NOMO-1 treated with dmso at 0.1 percent for 144 hours (cell line): ENCODE measurements at regions not wholly inside any gene's neighbourhood (a gene's known extent, or its start where the extent isn't known, plus 50 kb on each side); places are given as distances from the start of the nearest gene placed in this dataset.

ENCODE experiments used
- DNase-seq: peaks from one replicate; lab custom pipeline; 2025; ENCODE audit not compliant: unreplicated experiment; lab: John Stamatoyannopoulos, UW

DNA sequence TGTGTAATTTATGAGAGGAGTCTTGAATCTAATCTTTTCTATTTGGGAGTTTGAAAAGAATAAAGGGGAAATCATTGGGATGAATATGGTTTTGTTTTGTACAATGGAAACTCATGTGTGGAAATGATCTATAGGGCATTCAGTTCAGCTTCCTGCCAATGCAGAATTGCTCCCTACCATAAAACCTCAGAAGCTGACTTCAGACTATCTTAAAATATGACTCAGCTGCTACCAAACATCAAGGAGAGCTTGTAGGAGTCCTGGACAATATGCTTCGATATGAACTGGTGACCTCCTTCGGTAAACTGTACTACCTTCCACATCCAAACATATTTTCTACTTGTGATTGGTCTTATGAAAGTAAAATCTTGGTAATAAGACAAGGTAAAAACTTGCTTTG, 160.6 kb downstream of the CAPZA3 start:
- no peak for DNase-seq

GRCh38 chr12:18899162-18899561, 161.2 kb downstream of the CAPZA3 start:
- DNase-seq = no peak

GRCh38 chr12:18899678-18900317, 161.9 kb downstream of the CAPZA3 start:
- no peak for DNase-seq

- no peak for DNase-seq
These were observed 167.2 kb downstream of the CAPZA3 start for GRCh38 chr12:18905134-18905533.

DNA sequence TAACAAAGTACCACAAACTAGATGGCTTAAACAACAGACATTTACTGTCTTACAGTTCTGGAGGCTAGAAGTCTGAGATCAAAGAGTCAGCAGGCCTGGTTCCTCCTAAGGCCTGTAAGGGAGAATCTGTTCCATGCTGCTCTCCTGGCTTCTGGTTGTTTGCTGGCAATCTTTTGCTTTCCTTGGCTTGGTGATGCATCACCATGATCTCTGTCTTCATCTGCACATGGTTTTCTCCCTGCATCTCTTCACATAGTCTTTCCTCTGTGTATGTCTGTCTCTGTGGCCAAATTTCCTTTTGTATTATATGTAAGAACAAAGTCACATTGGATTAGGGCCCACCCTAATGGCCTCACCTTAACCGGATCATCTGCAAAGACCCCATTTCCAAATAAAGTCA, 168.5 kb downstream of the CAPZA3 start:
- DNase-seq = no peak

DNA sequence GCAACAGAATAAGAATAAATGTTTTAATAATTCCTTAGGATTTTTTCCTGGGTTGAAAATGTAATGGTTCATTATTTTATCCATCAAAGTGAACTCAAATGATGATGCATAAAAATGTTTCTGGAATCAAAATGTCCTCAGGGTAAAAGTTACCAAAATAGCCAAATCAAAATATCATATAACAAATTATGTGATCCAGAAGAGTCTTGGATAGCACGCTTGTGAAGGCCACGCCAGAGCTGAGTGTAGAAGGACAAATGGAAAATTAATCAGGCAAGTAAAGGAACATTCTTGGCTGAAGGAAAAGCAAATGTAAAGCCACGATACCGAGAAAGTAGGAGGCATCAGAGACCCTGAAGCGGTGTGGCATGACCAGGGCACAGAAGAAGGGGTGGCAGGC, 169.2 kb downstream of the CAPZA3 start:
- no peak for DNase-seq

GRCh38 chr12:18907728-18908127, 169.8 kb downstream of the CAPZA3 start:
- DNase-seq = no peak

GRCh38 chr12:18908191-18908590, 170.3 kb downstream of the CAPZA3 start:
- DNase-seq = no peak

GRCh38 chr12:18919871-18920511, 182.1 kb downstream of the CAPZA3 start:
- no peak for DNase-seq

DNA sequence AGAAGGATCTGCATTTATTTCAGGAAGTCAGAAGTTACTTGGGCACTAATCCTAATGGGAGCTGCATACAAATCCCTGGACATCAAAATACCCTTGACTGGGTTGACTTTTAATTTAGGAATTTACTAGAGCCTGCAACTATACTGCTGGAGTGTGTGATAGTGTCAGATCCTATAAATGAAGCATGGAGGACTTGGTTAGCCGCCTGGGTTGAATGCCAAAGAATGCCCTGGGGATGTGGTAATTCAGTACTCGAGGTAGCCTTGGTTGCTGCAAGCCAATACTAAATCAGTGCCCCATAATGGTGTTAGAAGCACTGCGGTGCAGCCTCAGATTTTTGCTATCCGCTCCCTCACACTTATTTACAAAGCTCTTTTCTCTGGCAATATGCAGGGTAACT, 184.9 kb downstream of the CAPZA3 start:
- DNase-seq = no peak

DNA sequence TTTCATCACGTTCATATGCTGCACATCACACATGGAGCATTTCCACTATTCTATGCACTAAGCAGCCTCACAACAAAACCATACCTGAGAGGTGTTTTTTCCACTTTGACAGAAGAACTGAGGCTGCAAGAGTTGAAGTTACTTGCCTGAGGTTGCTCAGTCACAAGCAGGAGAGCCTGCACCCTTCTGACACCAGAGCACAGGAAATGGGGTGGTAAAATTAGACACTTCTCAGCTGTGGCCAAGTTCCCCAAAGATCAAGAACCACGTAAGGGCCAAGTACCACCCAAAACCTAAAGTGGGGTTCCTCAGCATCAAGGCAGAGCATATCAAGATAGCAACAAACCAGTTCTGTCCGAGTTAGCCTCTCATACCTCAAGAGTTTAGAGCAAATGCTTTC, 185.8 kb downstream of the CAPZA3 start:
- no peak for DNase-seq

- no peak for DNase-seq
These were observed 188.3 kb downstream of the CAPZA3 start for GRCh38 chr12:18926188-18926587.

- no peak for DNase-seq
These were observed 194.3 kb downstream of the CAPZA3 start for GRCh38 chr12:18932211-18932610.

DNA sequence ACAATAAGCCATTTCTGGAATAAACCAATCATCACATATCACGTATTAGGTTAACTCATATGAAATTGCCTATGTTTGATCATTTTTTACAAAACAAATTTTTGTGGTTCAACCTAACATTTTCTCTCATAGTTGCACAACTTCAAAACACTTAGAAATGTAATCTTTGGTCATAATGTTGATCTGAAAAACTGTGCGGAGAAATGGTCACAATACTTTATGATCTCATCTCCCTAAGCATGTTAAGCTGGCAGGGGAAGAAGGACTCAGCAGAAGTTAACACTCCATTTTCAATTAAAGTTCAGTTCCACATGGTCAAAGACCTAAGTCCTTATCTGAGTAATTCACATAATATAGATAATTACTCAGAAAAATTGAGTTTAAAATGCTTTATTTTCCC, 194.8 kb downstream of the CAPZA3 start:
- DNase-seq = no peak

GRCh38 chr12:18935371-18935965, 194.1 kb upstream of the PLEKHA5 start:
- DNase-seq = no peak

GRCh38 chr12:18939051-18939450, 190.5 kb upstream of the PLEKHA5 start:
- DNase-seq = no peak

DNA sequence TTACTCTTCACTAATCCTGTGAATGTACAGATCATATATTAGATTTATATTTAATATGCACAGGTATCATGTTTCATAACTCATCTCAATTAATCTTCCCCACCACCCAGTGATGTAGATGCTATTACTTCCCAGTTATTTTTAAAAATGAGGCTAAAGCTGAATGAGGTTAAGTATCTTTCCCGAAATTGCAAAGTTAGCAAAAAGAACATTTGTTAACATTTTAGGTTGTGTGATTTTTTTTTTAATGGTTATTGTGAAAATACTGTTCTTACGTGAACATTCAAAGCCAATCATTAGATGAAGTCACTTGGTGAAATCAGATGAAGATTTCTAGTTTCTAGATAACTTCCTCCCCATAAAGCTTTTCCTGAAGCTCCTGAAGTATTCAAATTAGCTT, 186.9 kb upstream of the PLEKHA5 start:
- no peak for DNase-seq

- DNase-seq = no peak
These were observed 186.3 kb upstream of the PLEKHA5 start for GRCh38 chr12:18943200-18943599.

DNA sequence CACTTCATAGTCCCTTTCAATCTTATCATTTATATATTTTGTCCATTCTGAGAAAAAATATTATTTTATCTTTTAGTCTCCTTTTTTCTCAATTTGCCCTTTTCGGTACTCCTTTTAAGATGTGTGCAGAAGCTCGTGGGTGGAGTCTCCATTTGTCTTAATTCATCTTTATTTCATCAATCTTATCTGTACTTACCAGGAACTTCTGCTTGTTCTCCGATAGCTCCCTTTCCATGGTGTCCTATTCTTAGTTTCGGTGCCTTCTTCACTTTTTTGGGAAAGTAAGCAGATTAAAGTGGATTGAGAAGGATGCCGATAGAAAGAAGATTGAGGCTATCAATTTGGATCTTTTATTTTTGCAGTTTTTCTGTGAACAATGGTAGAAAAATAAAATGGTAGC, 183.4 kb upstream of the PLEKHA5 start:
- DNase-seq = no peak

DNA sequence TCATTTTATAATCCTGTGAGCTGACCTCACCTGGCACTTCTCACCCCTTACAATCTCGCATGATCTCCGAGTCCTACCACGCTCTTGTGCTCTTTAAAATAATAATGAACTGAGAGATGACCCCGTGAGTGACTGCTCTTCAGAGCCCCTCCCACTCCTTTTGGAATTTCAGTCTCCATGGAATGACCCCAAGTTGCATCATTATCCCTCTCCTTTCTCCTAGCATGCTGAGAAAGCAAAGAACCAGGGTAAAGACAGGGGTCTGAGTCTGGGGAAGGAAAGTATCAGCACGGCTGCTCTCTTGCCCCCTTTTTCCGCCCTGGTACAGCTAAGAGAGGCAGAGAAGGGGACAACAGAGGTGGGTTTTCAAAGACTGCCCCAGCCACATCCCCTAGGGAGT, 178.3 kb upstream of the PLEKHA5 start:
- DNase-seq = no peak

GRCh38 chr12:18953505-18953904, 176.0 kb upstream of the PLEKHA5 start:
- no peak for DNase-seq

DNA sequence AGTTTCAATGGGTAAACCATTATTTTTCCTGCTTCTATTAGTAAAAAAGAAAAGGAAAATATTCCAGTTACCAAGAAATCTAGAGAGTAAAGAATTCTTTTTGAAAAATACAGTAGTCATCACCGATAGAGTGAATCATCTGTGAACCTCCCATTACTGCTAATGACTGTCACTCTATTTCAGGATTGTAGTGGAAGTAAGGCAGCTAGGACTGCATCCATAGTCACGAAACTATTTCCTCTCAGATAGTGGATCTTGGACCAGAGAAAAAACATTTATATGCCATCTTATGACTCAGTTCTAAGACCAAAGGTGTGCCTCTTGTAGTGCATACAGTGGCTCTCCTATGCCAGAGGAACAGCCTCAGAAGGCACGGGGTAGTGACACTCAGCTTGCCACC, 173.9 kb upstream of the PLEKHA5 start:
- no peak for DNase-seq

DNA sequence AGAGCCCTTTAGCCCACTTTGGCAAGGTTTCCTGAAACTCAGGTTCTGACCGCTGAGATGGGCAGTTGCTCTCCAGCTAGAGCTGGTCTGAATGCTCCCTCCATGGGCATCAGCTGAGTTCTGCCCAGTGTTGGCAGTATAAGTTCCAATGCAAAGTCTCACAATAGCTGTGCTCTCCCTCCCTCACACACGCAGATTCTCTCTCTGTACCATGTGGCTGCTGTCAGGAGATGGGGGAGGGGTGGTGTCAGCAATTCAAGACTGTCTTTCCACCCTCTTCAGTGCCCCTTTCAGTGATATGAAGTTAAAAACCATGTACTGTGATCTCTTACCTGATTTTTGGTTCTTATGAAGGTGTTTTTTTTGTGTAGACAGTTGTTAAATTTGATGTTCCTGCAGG, 164.3 kb upstream of the PLEKHA5 start:
- DNase-seq = no peak
